Choroid plexus epithelial cell (primary cell): ENCODE measurements at regions not wholly inside any gene's neighbourhood (a gene's known extent, or its start where the extent isn't known, plus 50 kb on each side); places are given as distances from the start of the nearest gene placed in this dataset.

Experiments used
- DNase-seq: peaks from one replicate; pipeline ENCODE4 v3.0.0-alpha.2; 2010; ENCODE audit warnings: low read depth
- H3K4me3 ChIP-seq: 2 replicates; pipeline ENCODE4 v1.5.1; 2011; ENCODE audit warnings: low read depth, mild to moderate bottlenecking, control low read depth, low read length, moderate library complexity
- CTCF ChIP-seq: conservative IDR thresholded peaks from 2 replicates; pipeline ENCODE4 v1.5.1; 2011; ENCODE audit warnings: low read depth, mild to moderate bottlenecking, control low read depth, inconsistent platforms, low read length, moderate library complexity

DNA sequence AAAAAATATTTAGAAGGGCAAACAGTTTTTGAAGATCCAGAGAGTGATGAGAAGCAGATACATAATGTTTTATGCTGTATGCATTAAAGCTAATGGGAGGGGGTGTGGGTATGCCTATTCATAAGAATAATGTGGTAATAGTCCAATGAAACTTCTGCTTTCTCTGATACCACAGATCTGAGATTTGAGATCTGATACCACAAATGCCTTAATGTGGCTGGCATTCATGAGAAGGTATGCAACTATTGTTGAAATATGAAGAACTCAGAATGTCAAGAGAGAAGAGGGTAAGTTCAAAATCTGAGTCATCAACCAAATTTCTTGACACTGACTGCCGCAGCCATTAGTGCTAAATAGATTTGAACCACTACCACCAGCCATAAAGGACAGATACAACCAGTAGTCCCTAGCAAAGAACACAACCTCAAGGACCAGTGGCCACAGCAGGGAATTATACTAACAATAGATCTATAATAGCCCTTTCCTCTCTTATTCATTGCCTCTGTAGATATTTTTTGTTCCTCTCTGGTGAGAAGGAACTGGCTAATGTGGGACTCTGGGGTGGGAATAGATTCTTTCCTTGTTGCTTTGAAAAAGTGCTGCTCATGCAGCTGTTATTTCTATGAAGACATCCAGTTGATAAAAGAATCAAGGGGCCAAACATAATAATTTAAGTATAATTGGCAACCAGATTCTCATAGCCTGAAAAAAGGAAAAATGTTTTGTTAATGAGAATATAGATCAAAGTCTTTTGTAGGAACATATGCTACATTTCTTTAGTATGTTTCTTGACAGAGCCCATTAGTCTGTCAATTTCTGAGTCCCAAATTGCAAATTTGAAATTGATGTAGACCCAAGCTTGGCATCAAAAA, 256.5 kb upstream of the ZNF608 start:
- no peak overlapping the region for H3K4me3 ChIP-seq
- TF ChIP-seq CTCF, result no peak
- no peak for DNase-seq

- no peak for DNase-seq
- TF ChIP-seq CTCF, result no peak
These were observed 257.6 kb upstream of the ZNF608 start for GRCh38 chr5:125004009-125004408.

GRCh38 chr5:125005266-125005665, 258.8 kb upstream of the ZNF608 start:
- H3K4me3 ChIP-seq, result no peak overlapping the region
- no peak for TF ChIP-seq CTCF
- no peak for DNase-seq

More at GRCh38 chr5:125004009-125004408, 257.6 kb upstream of the ZNF608 start:
- no peak overlapping the region for H3K4me3 ChIP-seq

DNA sequence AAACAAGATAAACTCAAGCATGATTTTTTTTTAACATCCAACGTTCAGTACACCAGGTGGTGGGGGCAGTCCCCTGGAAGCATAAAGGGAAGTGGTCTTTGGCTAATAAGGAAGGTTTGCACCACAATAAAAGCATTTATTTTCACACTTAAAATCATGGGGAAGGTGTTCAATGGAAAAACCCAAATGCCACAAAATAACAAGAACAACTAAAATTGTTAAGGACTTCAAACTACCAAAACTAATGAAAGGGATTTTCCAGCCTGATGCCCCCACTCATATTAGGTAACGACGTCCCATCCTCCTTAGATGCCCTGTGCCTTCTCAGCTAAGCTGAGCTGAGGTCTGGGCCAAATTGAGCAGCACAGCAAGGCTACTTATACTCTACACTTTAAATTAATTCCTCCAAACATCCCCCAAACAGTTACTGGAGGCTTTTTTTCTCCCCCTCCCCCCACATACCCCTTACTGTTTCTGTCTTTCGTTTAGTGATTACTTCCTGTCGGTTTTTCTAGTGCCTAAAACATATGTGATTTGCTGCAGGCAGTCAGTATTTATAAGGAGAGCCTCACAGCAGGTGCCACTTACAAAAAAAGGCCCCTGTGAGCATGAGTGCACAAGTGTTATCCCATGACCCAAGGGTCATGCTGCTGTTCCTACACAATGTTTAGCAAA, 259.7 kb upstream of the ZNF608 start:
- TF ChIP-seq CTCF, result no peak
- DNase-seq, result peak; percentile 3
- no peak overlapping the region for H3K4me3 ChIP-seq

DNA sequence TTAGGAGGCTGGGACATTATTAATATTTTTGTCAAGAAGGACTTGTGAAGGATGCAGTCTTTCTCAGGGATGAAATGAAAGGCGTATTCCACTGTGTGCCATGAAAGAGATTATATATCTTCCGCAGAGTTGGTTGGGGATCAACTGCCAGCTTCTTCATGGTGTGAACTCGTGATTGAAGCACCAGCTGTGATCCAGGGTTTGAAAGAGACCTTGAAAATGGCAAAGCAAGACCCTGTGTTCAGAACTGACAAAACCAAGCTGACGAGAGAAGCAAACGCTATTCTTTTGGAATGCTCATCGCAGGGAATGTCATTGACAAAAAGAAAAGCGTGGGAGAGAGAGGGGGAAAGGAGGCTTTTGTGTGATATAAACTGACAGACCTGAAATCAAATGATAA, 263.9 kb upstream of the ZNF608 start:
- no peak for TF ChIP-seq CTCF
- DNase-seq, result no peak
- H3K4me3 ChIP-seq, result no peak overlapping the region

GRCh38 chr5:125011014-125011413, 264.6 kb upstream of the ZNF608 start:
- no peak overlapping the region for H3K4me3 ChIP-seq
- no peak for DNase-seq
- no peak for TF ChIP-seq CTCF

DNA sequence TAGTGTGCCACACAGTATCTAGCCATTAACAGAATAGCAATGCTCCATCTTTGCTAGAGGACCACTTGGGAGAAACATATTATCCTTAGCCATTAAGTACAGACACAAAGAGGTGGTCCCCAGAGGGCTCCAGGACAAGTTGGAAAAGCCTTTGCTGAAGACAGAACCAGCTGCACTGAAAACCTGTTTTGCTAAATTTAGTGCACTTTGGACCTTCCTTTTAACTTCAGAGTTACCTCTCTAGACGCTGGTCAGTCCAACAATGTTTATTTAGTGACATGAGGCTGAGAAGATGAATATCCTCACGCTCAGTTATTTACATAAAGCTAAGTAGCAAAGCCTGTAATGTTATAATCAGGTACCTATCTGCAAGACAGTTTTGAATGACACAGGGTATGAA, 265.0 kb upstream of the ZNF608 start:
- H3K4me3 ChIP-seq, result no peak overlapping the region
- TF ChIP-seq CTCF, result no peak
- DNase-seq, result no peak
